IMR-90 (cell line): ENCODE measurements at regions not wholly inside any gene's neighbourhood (a gene's known extent, or its start where the extent isn't known, plus 50 kb on each side); places are given as distances from the start of the nearest gene placed in this dataset.

ENCODE experiments used
- ATAC-seq: fragments of 200-7000 bp; cut with Tn5 transposase; 2 replicates; pipeline ENCODE4 v1.9.1; 2020; ENCODE audit warnings: low read depth, mild to moderate bottlenecking, moderate library complexity
- BruUV-seq: library from RNA; stranded (reverse); fragments of 400-500 nt; replicated peaks from 2 replicates; lab custom pipeline; 2021; lab: Mats Ljungman, UMichigan
- CTCF ChIA-PET: fragments of 300-600 bp; formaldehyde crosslinking; extraction: SDS; loops from one replicate; lab custom pipeline; 2021; ENCODE audit warnings: antibody characterized with exemption; lab: Yijun Ruan, JAX
- POLR2A ChIA-PET: fragments of 300-600 bp; sonication (Branson Sonifier 250); formaldehyde crosslinking; loops from one replicate; lab custom pipeline; 2022; ENCODE audit warnings: antibody characterized with exemption; ENCODE audit not compliant: unreplicated experiment; lab: Charles Lee
- DNase-seq: peaks from one replicate; pipeline ENCODE4 v3.0.0; 2013
- H2AFZ ChIP-seq: replicated peaks from 2 replicates; pipeline ENCODE3; 2013; ENCODE audit warnings: low read length, mild to moderate bottlenecking; ENCODE audit not compliant: poor library complexity
- H2AK5ac ChIP-seq: 2 replicates; pipeline ENCODE4 v1.6.1; 2013; ENCODE audit warnings: low read depth, low read length, inconsistent platforms
- H2AK9ac ChIP-seq: replicated peaks from 2 replicates; pipeline ENCODE3; 2013; ENCODE audit warnings: mild to moderate bottlenecking, low read depth, low read length, moderate library complexity; ENCODE audit not compliant: poor library complexity
- H2BK120ac ChIP-seq: 2 replicates; pipeline ENCODE4 v1.6.1; 2013; ENCODE audit warnings: low read depth, low read length, inconsistent platforms
- H2BK15ac ChIP-seq: 3 replicates; pipeline ENCODE4 v1.6.1; 2013; ENCODE audit warnings: low read depth, low read length, inconsistent platforms
- H2BK20ac ChIP-seq: 2 replicates; pipeline ENCODE4 v1.6.1; 2013; ENCODE audit warnings: low read depth, mild to moderate bottlenecking, inconsistent platforms, low read length, moderate library complexity
- H2BK5ac ChIP-seq: 2 replicates; pipeline ENCODE4 v1.6.1; 2013; ENCODE audit warnings: mild to moderate bottlenecking, low read depth, low read length, inconsistent platforms; ENCODE audit not compliant: poor library complexity, severe bottlenecking
- H3K14ac ChIP-seq: replicated peaks from 2 replicates; pipeline ENCODE4 v1.6.1; 2013; ENCODE audit warnings: low read depth, low read length, inconsistent platforms
- H3K18ac ChIP-seq: 2 replicates; pipeline ENCODE4 v1.6.1; 2013; ENCODE audit warnings: low read depth, low read length, control low read depth
- H3K23ac ChIP-seq: 2 replicates; pipeline ENCODE4 v1.6.1; 2013; ENCODE audit warnings: low read depth, low read length, inconsistent platforms
- H3K27ac ChIP-seq: 2 replicates; pipeline ENCODE4 v1.5.1; 2013; ENCODE audit warnings: mild to moderate bottlenecking, control low read depth, low read length; ENCODE audit not compliant: insufficient read depth
- H3K27me3 ChIP-seq: 2 replicates; pipeline ENCODE4 v1.6.1; 2013; ENCODE audit warnings: low read length; ENCODE audit not compliant: control insufficient read depth, insufficient read depth
- H3K36me3 ChIP-seq: 2 replicates; pipeline ENCODE4 v1.6.1; 2013; ENCODE audit warnings: low read length, mixed read lengths; ENCODE audit not compliant: control insufficient read depth, insufficient read depth
- H3K4ac ChIP-seq: 2 replicates; pipeline ENCODE4 v1.6.1; 2013; ENCODE audit warnings: low read depth, low read length, inconsistent platforms
- H3K4me1 ChIP-seq: 2 replicates; pipeline ENCODE4 v1.6.1; 2013; ENCODE audit warnings: low read length, mixed read lengths; ENCODE audit not compliant: control insufficient read depth, insufficient read depth
- H3K4me2 ChIP-seq: 2 replicates; pipeline ENCODE4 v1.6.1; 2013; ENCODE audit warnings: low read depth, mild to moderate bottlenecking, control low read depth, low read length, moderate library complexity
- H3K4me3 ChIP-seq: 2 replicates; pipeline ENCODE4 v1.5.1; 2013; ENCODE audit warnings: low read depth, mild to moderate bottlenecking, control low read depth, low read length, moderate library complexity; ENCODE audit not compliant: insufficient read depth
- H3K56ac ChIP-seq: 2 replicates; pipeline ENCODE4 v1.6.1; 2013; ENCODE audit warnings: low read length, inconsistent platforms; ENCODE audit not compliant: insufficient read depth; ENCODE audit errors: extremely low read depth
- H3K79me1 ChIP-seq, 2 experiments: 2 replicates each; pipeline ENCODE4 v1.6.1; 2013; ENCODE audit warnings: low read length in 2 of 2, inconsistent platforms in 1 of 2, low read depth in 1 of 2
- H3K9ac ChIP-seq: 2 replicates; pipeline ENCODE4 v1.6.1; 2013; ENCODE audit warnings: low read depth, low read length, control low read depth
- H3K9me1 ChIP-seq: 2 replicates; pipeline ENCODE4 v1.6.1; 2013; ENCODE audit warnings: low read length, inconsistent platforms; ENCODE audit not compliant: insufficient read depth
- H3K9me3 ChIP-seq: 2 replicates; pipeline ENCODE4 v1.6.1; 2013; ENCODE audit warnings: low read length; ENCODE audit not compliant: control insufficient read depth, insufficient read depth
- H4K20me1 ChIP-seq: 2 replicates; pipeline ENCODE4 v1.6.1; 2013; ENCODE audit warnings: low read length, inconsistent platforms; ENCODE audit not compliant: insufficient read depth
- H4K5ac ChIP-seq: 2 replicates; pipeline ENCODE4 v1.6.1; 2013; ENCODE audit warnings: mild to moderate bottlenecking, low read depth, low read length, control low read depth
- H4K8ac ChIP-seq, 2 experiments: 2 replicates each; pipeline ENCODE4 v1.6.1; 2013; ENCODE audit warnings: low read depth in 2 of 2, low read length in 2 of 2, control low read depth in 1 of 2, inconsistent platforms in 1 of 2
- H4K91ac ChIP-seq: 2 replicates; pipeline ENCODE4 v1.6.1; 2013; ENCODE audit warnings: low read depth, low read length, inconsistent platforms; ENCODE audit not compliant: insufficient read depth
- BHLHE40 ChIP-seq: fragments of 150-350 bp; IDR thresholded peaks from 2 replicates; pipeline ENCODE4 v1.6.1; 2016; ENCODE audit warnings: mild to moderate bottlenecking, low read depth, low read length
- CHD1 ChIP-seq: IDR thresholded peaks from 2 replicates; pipeline ENCODE4 v1.6.1; 2012; ENCODE audit warnings: low read depth, low read length, improper control_type of control experiment
- CTCF ChIP-seq: conservative IDR thresholded peaks from 2 replicates; pipeline ENCODE4 v1.5.1; 2012; ENCODE audit warnings: mild to moderate bottlenecking, low read depth, low read length, improper control_type of control experiment
- ELK1 ChIP-seq: fragments of 150-350 bp; IDR thresholded peaks from 2 replicates; pipeline ENCODE4 v1.6.1; 2016; ENCODE audit warnings: low read depth, mild to moderate bottlenecking, low read length, moderate library complexity, borderline replicate concordance
- FOS ChIP-seq: fragments of 150-350 bp; IDR thresholded peaks from 2 replicates; pipeline ENCODE4 v1.6.1; 2016; ENCODE audit warnings: low read depth, low read length
- MAZ ChIP-seq: IDR thresholded peaks from 2 replicates; pipeline ENCODE4 v1.6.1; 2012; ENCODE audit warnings: low read depth, mild to moderate bottlenecking, low read length, improper control_type of control experiment, moderate library complexity, borderline replicate concordance
- MXI1 ChIP-seq: IDR thresholded peaks from 2 replicates; pipeline ENCODE4 v1.6.1; 2012; ENCODE audit warnings: low read depth, mild to moderate bottlenecking, low read length, moderate library complexity, borderline replicate concordance
- NFE2L2 ChIP-seq: fragments of 150-350 bp; IDR thresholded peaks from 2 replicates; pipeline ENCODE4 v1.6.1; 2016; ENCODE audit warnings: low read depth, mild to moderate bottlenecking, low read length
- POLR2A ChIP-seq: IDR thresholded peaks from 2 replicates; pipeline ENCODE4 v1.6.1; 2012; ENCODE audit warnings: mild to moderate bottlenecking, low read depth, low read length
- RAD21 ChIP-seq: IDR thresholded peaks from 2 replicates; pipeline ENCODE4 v1.6.1; 2012; ENCODE audit warnings: low read length, improper control_type of control experiment
- RCOR1 ChIP-seq: IDR thresholded peaks from 2 replicates; pipeline ENCODE4 v1.6.1; 2012; ENCODE audit warnings: mild to moderate bottlenecking, low read length, improper control_type of control experiment; ENCODE audit not compliant: insufficient replicate concordance
- RFX5 ChIP-seq: IDR thresholded peaks from 2 replicates; pipeline ENCODE4 v1.8.0; 2012; ENCODE audit warnings: low read depth, mild to moderate bottlenecking, low read length, moderate library complexity
- SMC3 ChIP-seq: fragments of 150-350 bp; IDR thresholded peaks from 2 replicates; pipeline ENCODE4 v1.6.1; 2016; ENCODE audit warnings: low read depth, mild to moderate bottlenecking, antibody characterized with exemption, low read length, moderate library complexity
- WGBS, 2 experiments: methylation state at CpG; one replicate each; pipeline versions ENCODE4 v1.1.5 to v1.1.7; 2013; ENCODE audit warnings: missing lambda C conversion rate in 2 of 2; ENCODE audit not compliant: insufficient read length in 1 of 2; ENCODE audit errors: extremely low coverage in 2 of 2; 5-methylcytosine and 5-hydroxymethylcytosine counted together
- dilution Hi-C: fragments of 300-500 bp; cut with HindIII; formaldehyde crosslinking; loops from one replicate; pipeline ENCODE4 v1.14.3; 2018; ENCODE audit warnings: low sequenced_read_pairs; ENCODE audit not compliant: unreplicated experiment
- in situ Hi-C: fragments of 300-500 bp; cut with MboI; formaldehyde crosslinking; loops from 3 replicates; pipeline ENCODE4 v1.14.3; 2019; ENCODE audit warnings: low sequenced_read_pairs, inconsistent platforms, mixed read lengths
- intact Hi-C: fragments of 100-400 bp; cut with micrococcal nuclease; formaldehyde crosslinking; loops from 2 replicates; pipeline ENCODE4 v1.10.0; 2022
- TF ChIP-seq, protein P1 (sequence below): fragments of 150-350 bp; IDR thresholded peaks from 2 replicates; pipeline ENCODE4 v1.6.1; 2017; ENCODE audit warnings: mild to moderate bottlenecking, antibody characterized with exemption, low read length, low read depth

DNA sequence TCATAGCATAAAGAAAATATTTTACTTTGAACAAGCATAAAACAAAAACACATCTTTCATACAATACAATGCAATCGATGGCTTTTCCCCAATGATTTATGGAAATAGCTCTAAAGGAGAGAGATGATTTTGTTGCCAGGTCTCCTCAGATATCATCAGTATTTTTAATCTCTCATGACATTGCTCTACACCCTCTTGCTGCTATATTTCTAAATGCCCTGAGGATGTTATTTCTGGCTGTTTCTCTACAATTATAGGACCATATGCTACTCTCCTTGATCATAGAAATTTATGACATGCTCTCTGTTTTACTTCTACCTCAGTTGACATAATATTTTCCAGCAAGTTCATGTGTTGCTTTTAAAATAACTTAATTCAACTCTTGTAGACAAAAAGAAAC lies 654.9 kb upstream of the GBE1 start:
- dilution Hi-C loops: no loop called here
- no peaks in the 10 kb centered on the region for H3K36me3 ChIP-seq
- intact Hi-C loops: no loop called here
- no peak overlapping the region for H2BK120ac ChIP-seq
- no peaks in the 10 kb centered on the region for H4K20me1 ChIP-seq
- BruUV-seq: no TSS peak
- no peaks in the 10 kb centered on the region for H3K4me1 ChIP-seq
- TF ChIP-seq CHD1 (no peak), RAD21 (no peak), POLR2A (no peak), FOS (no peak), BHLHE40 (no peak), CTCF (no peak), MAZ (no peak), ELK1 (no peak), NFE2L2 (no peak), RFX5 (no peak), SMC3 (no peak), MXI1 (no peak), RCOR1 (no peak)
- TF ChIP-seq, protein P1, sequence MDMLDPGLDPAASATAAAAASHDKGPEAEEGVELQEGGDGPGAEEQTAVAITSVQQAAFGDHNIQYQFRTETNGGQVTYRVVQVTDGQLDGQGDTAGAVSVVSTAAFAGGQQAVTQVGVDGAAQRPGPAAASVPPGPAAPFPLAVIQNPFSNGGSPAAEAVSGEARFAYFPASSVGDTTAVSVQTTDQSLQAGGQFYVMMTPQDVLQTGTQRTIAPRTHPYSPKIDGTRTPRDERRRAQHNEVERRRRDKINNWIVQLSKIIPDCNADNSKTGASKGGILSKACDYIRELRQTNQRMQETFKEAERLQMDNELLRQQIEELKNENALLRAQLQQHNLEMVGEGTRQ: no peak
- no peak overlapping the region for H2BK15ac ChIP-seq
- H2BK20ac ChIP-seq: no peak overlapping the region
- no peaks in the 10 kb centered on the region for H3K9me3 ChIP-seq
- no peak overlapping the region for H3K4me3 ChIP-seq
- no peak overlapping the region for H3K4ac ChIP-seq
- in situ Hi-C loops: no loop called here
- no peak overlapping the region for H3K14ac ChIP-seq
- ATAC-seq (no peak), DNase-seq (no peak)
- H3K27me3 ChIP-seq: no peaks in the 10 kb centered on the region
- H3K18ac ChIP-seq: no peak overlapping the region
- no CpG with 5 or more reads among the region's 1 CpG for WGBS, 2 experiments
- H3K4me2 ChIP-seq: no peak overlapping the region
- no peak overlapping the region for H3K23ac ChIP-seq
- H2AFZ ChIP-seq: no peak overlapping the region
- H3K9ac ChIP-seq: no peak overlapping the region
- H3K79me1 ChIP-seq: no peaks in the 10 kb centered on the region
- no peak overlapping the region for H3K56ac ChIP-seq
- H3K27ac ChIP-seq: no peak overlapping the region
- ChIA-PET CTCF (no interaction called here), POLR2A (no interaction called here)
- H2AK9ac ChIP-seq: no peak overlapping the region
- H4K5ac ChIP-seq: no peak overlapping the region
- H3K9me1 ChIP-seq: no peaks in the 10 kb centered on the region
- H2AK5ac ChIP-seq: no peak overlapping the region
- no peak overlapping the region for H4K8ac ChIP-seq
- H2BK5ac ChIP-seq: no peak overlapping the region
- H4K91ac ChIP-seq: no peak overlapping the region
